Peyer's patch (tissue), 4 donors: ENCODE measurements at regions not wholly inside any gene's neighbourhood (a gene's known extent, or its start where the extent isn't known, plus 50 kb on each side); places are given as distances from the start of the nearest gene placed in this dataset.

Experiments used
- DNase-seq, 3 donors: peaks; one replicate each; pipeline ENCODE4 v3.0.0-alpha.2; 2017 to 2019
- H3K27ac ChIP-seq, 4 donors: fragments of 200-600 bp; sonication (generic); one replicate each; pipeline ENCODE4 v1.5.1; 2016 to 2019
- H3K27me3 ChIP-seq, 2 donors: fragments of 200-600 bp; sonication (generic); one replicate each; pipeline ENCODE4 v1.5.1; 2019
- H3K36me3 ChIP-seq, 3 donors: fragments of 200-600 bp; sonication (generic); one replicate each; pipeline ENCODE4 v1.5.1; 2016 to 2019
- H3K4me1 ChIP-seq, 4 donors: fragments of 200-600 bp; sonication (generic); one replicate each; pipeline ENCODE4 v1.5.1; 2016 to 2019
- H3K4me3 ChIP-seq, 4 donors: fragments of 200-600 bp; sonication (generic); 1 replicate in 3 of 4; 2 replicates in 1 of 4; pipeline ENCODE4 v1.5.1; 2016 to 2019; ENCODE audit warnings: mild to moderate bottlenecking in 1 of 4
- H3K9me3 ChIP-seq, 4 donors: fragments of 200-600 bp; sonication (generic); one replicate each; pipeline ENCODE4 v1.5.1; 2016 to 2019; ENCODE audit warnings: mild to moderate bottlenecking in 1 of 4
- CTCF ChIP-seq, 6 experiments: fragments of 450-650 bp in 4 of 6; fragments of 200-600 bp in 2 of 6; sonication (generic) in 1 of 6; IDR thresholded peaks; one replicate each; pipeline ENCODE4 v1.5.1; 2017 to 2019; ENCODE audit warnings: antibody characterized with exemption in 6 of 6, mild to moderate bottlenecking in 3 of 6, moderate library complexity in 1 of 6
- POLR2A ChIP-seq, 2 donors: fragments of 450-650 bp; IDR thresholded peaks; one replicate each; pipeline ENCODE4 v1.5.1; 2017; ENCODE audit warnings: antibody characterized with exemption in 2 of 2, mild to moderate bottlenecking in 2 of 2, moderate library complexity in 2 of 2

GRCh38 chr3:135516143-135516542 lies 449.4 kb upstream of the PPP2R3A start:
- Histone ChIP-seq H3K4me1 (no peaks in the 10 kb centered on the region), H3K27me3 (no peaks in the 10 kb centered on the region), H3K36me3 (no peaks in the 10 kb centered on the region), H3K9me3 (no peaks in the 10 kb centered on the region), H3K4me3 (no peak overlapping the region), H3K27ac (no peak overlapping the region)
- no peak for TF ChIP-seq POLR2A (IDR thresholded peaks at IDR 0.05)
- TF ChIP-seq CTCF (IDR thresholded peaks at IDR 0.05): no peak
- DNase-seq: no peak

- no peak for DNase-seq
- Histone ChIP-seq H3K36me3 (no peaks in the 10 kb centered on the region), H3K4me3 (no peak overlapping the region), H3K27ac (peak overlapping the region in 1 of 4 donors; percentile 5), H3K27me3 (no peaks in the 10 kb centered on the region), H3K9me3 (no peaks in the 10 kb centered on the region), H3K4me1 (no peaks in the 10 kb centered on the region)
- TF ChIP-seq POLR2A (IDR thresholded peaks at IDR 0.05): no peak
- TF ChIP-seq CTCF (IDR thresholded peaks at IDR 0.05): no peak
Measured at GRCh38 chr3:135528413-135529015, 437.0 kb upstream of the PPP2R3A start.

- no peak overlapping the region for H3K27ac ChIP-seq
- peak in 1 of 3 donors; percentile 53 for DNase-seq
Measured at GRCh38 chr3:135532021-135532420, 433.5 kb upstream of the PPP2R3A start.

DNA sequence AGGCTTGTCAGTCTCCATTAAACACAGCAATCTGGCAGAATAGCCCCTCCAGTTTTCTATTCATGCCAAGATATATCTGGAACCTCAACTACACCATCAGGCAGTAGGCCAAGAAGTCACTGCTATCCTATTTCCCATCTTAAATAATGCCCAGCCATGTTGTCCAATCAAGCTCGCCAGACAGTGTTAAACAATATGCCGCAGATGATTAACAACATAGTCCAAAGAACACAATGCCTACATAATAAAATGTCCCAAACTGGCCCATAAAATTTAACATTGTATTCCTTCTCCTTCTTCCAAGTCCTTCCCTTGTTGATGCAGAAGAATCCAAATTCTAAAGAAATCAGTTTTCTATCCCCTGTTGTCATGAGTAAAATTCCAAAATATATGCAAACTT lies 427.4 kb upstream of the PPP2R3A start:
- no peak for DNase-seq
- no peaks in the 10 kb centered on the region for H3K4me1 ChIP-seq
- no peaks in the 10 kb centered on the region for H3K9me3 ChIP-seq
- no peaks in the 10 kb centered on the region for H3K36me3 ChIP-seq
- no peak overlapping the region for H3K27ac ChIP-seq
- no peak overlapping the region for H3K4me3 ChIP-seq
- TF ChIP-seq CTCF (IDR thresholded peaks at IDR 0.05): no peak
- no peak for TF ChIP-seq POLR2A (IDR thresholded peaks at IDR 0.05)
- H3K27me3 ChIP-seq: no peaks in the 10 kb centered on the region

More at GRCh38 chr3:135532021-135532420, 433.5 kb upstream of the PPP2R3A start:
- no peaks in the 10 kb centered on the region for H3K36me3 ChIP-seq
- no peaks in the 10 kb centered on the region for H3K27me3 ChIP-seq
- H3K4me3 ChIP-seq: no peak overlapping the region
- TF ChIP-seq CTCF (IDR thresholded peaks at IDR 0.05) (no peak), POLR2A (IDR thresholded peaks at IDR 0.05) (no peak)
- no peaks in the 10 kb centered on the region for H3K4me1 ChIP-seq
- no peaks in the 10 kb centered on the region for H3K9me3 ChIP-seq

- no peak overlapping the region for H3K4me3 ChIP-seq
- no peaks in the 10 kb centered on the region for H3K36me3 ChIP-seq
- DNase-seq: no peak
Measured at GRCh38 chr3:135539351-135539750, 426.2 kb upstream of the PPP2R3A start.

More at GRCh38 chr3:135539351-135539750, 426.2 kb upstream of the PPP2R3A start:
- TF ChIP-seq POLR2A (IDR thresholded peaks at IDR 0.05) (no peak), CTCF (IDR thresholded peaks at IDR 0.05) (no peak)
- Histone ChIP-seq H3K4me1 (no peaks in the 10 kb centered on the region), H3K27me3 (no peaks in the 10 kb centered on the region), H3K27ac (no peak overlapping the region), H3K9me3 (no peaks in the 10 kb centered on the region)
